IMR-90 (cell line): ENCODE measurements at regions not wholly inside any gene's neighbourhood (a gene's known extent, or its start where the extent isn't known, plus 50 kb on each side); places are given as distances from the start of the nearest gene placed in this dataset.

Experiments used
- ATAC-seq: fragments of 200-7000 bp; cut with Tn5 transposase; 2 replicates; pipeline ENCODE4 v1.9.1; 2020; ENCODE audit warnings: low read depth, mild to moderate bottlenecking, moderate library complexity
- BruUV-seq: library from RNA; stranded (reverse); fragments of 400-500 nt; replicated peaks from 2 replicates; lab custom pipeline; 2021; lab: Mats Ljungman, UMichigan
- CTCF ChIA-PET: fragments of 300-600 bp; formaldehyde crosslinking; extraction: SDS; loops from one replicate; lab custom pipeline; 2021; ENCODE audit warnings: antibody characterized with exemption; lab: Yijun Ruan, JAX
- POLR2A ChIA-PET: fragments of 300-600 bp; sonication (Branson Sonifier 250); formaldehyde crosslinking; loops from one replicate; lab custom pipeline; 2022; ENCODE audit warnings: antibody characterized with exemption; ENCODE audit not compliant: unreplicated experiment; lab: Charles Lee
- DNase-seq: peaks from one replicate; pipeline ENCODE4 v3.0.0; 2013
- H2AFZ ChIP-seq: replicated peaks from 2 replicates; pipeline ENCODE3; 2013; ENCODE audit warnings: low read length, mild to moderate bottlenecking; ENCODE audit not compliant: poor library complexity
- H2AK5ac ChIP-seq: 2 replicates; pipeline ENCODE4 v1.6.1; 2013; ENCODE audit warnings: low read depth, low read length, inconsistent platforms
- H2AK9ac ChIP-seq: replicated peaks from 2 replicates; pipeline ENCODE3; 2013; ENCODE audit warnings: mild to moderate bottlenecking, low read depth, low read length, moderate library complexity; ENCODE audit not compliant: poor library complexity
- H2BK120ac ChIP-seq: 2 replicates; pipeline ENCODE4 v1.6.1; 2013; ENCODE audit warnings: low read depth, low read length, inconsistent platforms
- H2BK15ac ChIP-seq: 3 replicates; pipeline ENCODE4 v1.6.1; 2013; ENCODE audit warnings: low read depth, low read length, inconsistent platforms
- H2BK20ac ChIP-seq: 2 replicates; pipeline ENCODE4 v1.6.1; 2013; ENCODE audit warnings: low read depth, mild to moderate bottlenecking, inconsistent platforms, low read length, moderate library complexity
- H2BK5ac ChIP-seq: 2 replicates; pipeline ENCODE4 v1.6.1; 2013; ENCODE audit warnings: mild to moderate bottlenecking, low read depth, low read length, inconsistent platforms; ENCODE audit not compliant: poor library complexity, severe bottlenecking
- H3K14ac ChIP-seq: replicated peaks from 2 replicates; pipeline ENCODE4 v1.6.1; 2013; ENCODE audit warnings: low read depth, low read length, inconsistent platforms
- H3K18ac ChIP-seq: 2 replicates; pipeline ENCODE4 v1.6.1; 2013; ENCODE audit warnings: low read depth, low read length, control low read depth
- H3K23ac ChIP-seq: 2 replicates; pipeline ENCODE4 v1.6.1; 2013; ENCODE audit warnings: low read depth, low read length, inconsistent platforms
- H3K27ac ChIP-seq: 2 replicates; pipeline ENCODE4 v1.5.1; 2013; ENCODE audit warnings: mild to moderate bottlenecking, control low read depth, low read length; ENCODE audit not compliant: insufficient read depth
- H3K27me3 ChIP-seq: 2 replicates; pipeline ENCODE4 v1.6.1; 2013; ENCODE audit warnings: low read length; ENCODE audit not compliant: control insufficient read depth, insufficient read depth
- H3K36me3 ChIP-seq: 2 replicates; pipeline ENCODE4 v1.6.1; 2013; ENCODE audit warnings: low read length, mixed read lengths; ENCODE audit not compliant: control insufficient read depth, insufficient read depth
- H3K4ac ChIP-seq: 2 replicates; pipeline ENCODE4 v1.6.1; 2013; ENCODE audit warnings: low read depth, low read length, inconsistent platforms
- H3K4me1 ChIP-seq: 2 replicates; pipeline ENCODE4 v1.6.1; 2013; ENCODE audit warnings: low read length, mixed read lengths; ENCODE audit not compliant: control insufficient read depth, insufficient read depth
- H3K4me2 ChIP-seq: 2 replicates; pipeline ENCODE4 v1.6.1; 2013; ENCODE audit warnings: low read depth, mild to moderate bottlenecking, control low read depth, low read length, moderate library complexity
- H3K4me3 ChIP-seq: 2 replicates; pipeline ENCODE4 v1.5.1; 2013; ENCODE audit warnings: low read depth, mild to moderate bottlenecking, control low read depth, low read length, moderate library complexity; ENCODE audit not compliant: insufficient read depth
- H3K56ac ChIP-seq: 2 replicates; pipeline ENCODE4 v1.6.1; 2013; ENCODE audit warnings: low read length, inconsistent platforms; ENCODE audit not compliant: insufficient read depth; ENCODE audit errors: extremely low read depth
- H3K79me1 ChIP-seq, 2 experiments: 2 replicates each; pipeline ENCODE4 v1.6.1; 2013; ENCODE audit warnings: low read length in 2 of 2, inconsistent platforms in 1 of 2, low read depth in 1 of 2
- H3K9ac ChIP-seq: 2 replicates; pipeline ENCODE4 v1.6.1; 2013; ENCODE audit warnings: low read depth, low read length, control low read depth
- H3K9me1 ChIP-seq: 2 replicates; pipeline ENCODE4 v1.6.1; 2013; ENCODE audit warnings: low read length, inconsistent platforms; ENCODE audit not compliant: insufficient read depth
- H3K9me3 ChIP-seq: 2 replicates; pipeline ENCODE4 v1.6.1; 2013; ENCODE audit warnings: low read length; ENCODE audit not compliant: control insufficient read depth, insufficient read depth
- H4K20me1 ChIP-seq: 2 replicates; pipeline ENCODE4 v1.6.1; 2013; ENCODE audit warnings: low read length, inconsistent platforms; ENCODE audit not compliant: insufficient read depth
- H4K5ac ChIP-seq: 2 replicates; pipeline ENCODE4 v1.6.1; 2013; ENCODE audit warnings: mild to moderate bottlenecking, low read depth, low read length, control low read depth
- H4K8ac ChIP-seq, 2 experiments: 2 replicates each; pipeline ENCODE4 v1.6.1; 2013; ENCODE audit warnings: low read depth in 2 of 2, low read length in 2 of 2, control low read depth in 1 of 2, inconsistent platforms in 1 of 2
- H4K91ac ChIP-seq: 2 replicates; pipeline ENCODE4 v1.6.1; 2013; ENCODE audit warnings: low read depth, low read length, inconsistent platforms; ENCODE audit not compliant: insufficient read depth
- CEBPB ChIP-seq: IDR thresholded peaks from 2 replicates; pipeline ENCODE4 v1.6.1; 2012; ENCODE audit warnings: low read depth, low read length, improper control_type of control experiment
- RCOR1 ChIP-seq: IDR thresholded peaks from 2 replicates; pipeline ENCODE4 v1.6.1; 2012; ENCODE audit warnings: mild to moderate bottlenecking, low read length, improper control_type of control experiment; ENCODE audit not compliant: insufficient replicate concordance
- RFX5 ChIP-seq: IDR thresholded peaks from 2 replicates; pipeline ENCODE4 v1.8.0; 2012; ENCODE audit warnings: low read depth, mild to moderate bottlenecking, low read length, moderate library complexity
- WGBS, 2 experiments: methylation state at CpG; one replicate each; pipeline versions ENCODE4 v1.1.5 to v1.1.7; 2013; ENCODE audit warnings: missing lambda C conversion rate in 2 of 2; ENCODE audit not compliant: insufficient read length in 1 of 2; ENCODE audit errors: extremely low coverage in 2 of 2; 5-methylcytosine and 5-hydroxymethylcytosine counted together
- dilution Hi-C: fragments of 300-500 bp; cut with HindIII; formaldehyde crosslinking; loops from one replicate; pipeline ENCODE4 v1.14.3; 2018; ENCODE audit warnings: low sequenced_read_pairs; ENCODE audit not compliant: unreplicated experiment
- in situ Hi-C: fragments of 300-500 bp; cut with MboI; formaldehyde crosslinking; loops from 3 replicates; pipeline ENCODE4 v1.14.3; 2019; ENCODE audit warnings: low sequenced_read_pairs, inconsistent platforms, mixed read lengths
- intact Hi-C: fragments of 100-400 bp; cut with micrococcal nuclease; formaldehyde crosslinking; loops from 2 replicates; pipeline ENCODE4 v1.10.0; 2022
- TF ChIP-seq, protein P1 (sequence below): fragments of 150-350 bp; IDR thresholded peaks from 2 replicates; pipeline ENCODE4 v1.6.1; 2017; ENCODE audit warnings: mild to moderate bottlenecking, antibody characterized with exemption, low read length, low read depth
- TF ChIP-seq, protein P2 (sequence below): conservative IDR thresholded peaks from 2 replicates; pipeline ENCODE4 v1.5.1; 2012; ENCODE audit warnings: mild to moderate bottlenecking, low read depth, low read length, improper control_type of control experiment

DNA sequence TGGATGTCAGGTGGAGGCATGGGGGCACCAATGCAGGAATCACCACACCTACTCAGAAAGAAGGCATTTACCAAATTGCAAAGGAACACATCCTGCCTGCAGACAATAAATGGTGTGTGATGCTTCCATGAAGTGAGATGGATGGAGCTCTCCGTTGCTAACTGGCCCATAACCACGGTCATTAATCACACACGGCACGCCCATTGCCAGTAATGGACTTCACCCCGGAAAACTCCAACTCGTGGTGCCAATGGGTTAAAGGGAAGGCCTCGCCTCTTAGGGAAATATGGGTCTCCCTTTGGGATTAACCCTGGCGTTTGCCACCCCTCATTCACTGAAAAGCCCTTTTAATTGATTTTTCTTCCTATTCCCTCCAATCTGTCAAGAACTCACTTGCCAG lies 443.1 kb upstream of the DAB1 start:
- no TSS peak for BruUV-seq
- H2AK5ac ChIP-seq, result no peak overlapping the region
- no peak overlapping the region for H2AK9ac ChIP-seq
- dilution Hi-C loops, result no loop called here
- H3K56ac ChIP-seq, result no peak overlapping the region
- H3K36me3 ChIP-seq, result no peaks in the 10 kb centered on the region
- H3K4me1 ChIP-seq, result no peaks in the 10 kb centered on the region
- H2BK120ac ChIP-seq, result no peak overlapping the region
- no peak overlapping the region for H3K18ac ChIP-seq
- H4K8ac ChIP-seq, result no peak overlapping the region
- no peaks in the 10 kb centered on the region for H3K9me1 ChIP-seq
- H3K4ac ChIP-seq, result no peak overlapping the region
- H3K23ac ChIP-seq, result no peak overlapping the region
- ChIA-PET POLR2A (no interaction called here), CTCF (no interaction called here)
- no peak overlapping the region for H2BK15ac ChIP-seq
- ATAC-seq (no peak), DNase-seq (no peak)
- H3K27me3 ChIP-seq, result no peaks in the 10 kb centered on the region
- in situ Hi-C loops, result no loop called here
- H3K4me3 ChIP-seq, result no peak overlapping the region
- intact Hi-C loops, result no loop called here
- H3K27ac ChIP-seq, result no peak overlapping the region
- no peaks in the 10 kb centered on the region for H3K79me1 ChIP-seq
- WGBS, 2 experiments, result 82% methylated on average over 3 of the region's 8 CpGs; no CpG with 5 or more reads in 1 of the 2 experiments
- no peak overlapping the region for H2BK5ac ChIP-seq
- H4K20me1 ChIP-seq, result no peaks in the 10 kb centered on the region
- no peak overlapping the region for H3K4me2 ChIP-seq
- no peak overlapping the region for H3K9ac ChIP-seq
- TF ChIP-seq RFX5 (no peak), CEBPB (no peak), RCOR1 (no peak)
- TF ChIP-seq, protein P1, sequence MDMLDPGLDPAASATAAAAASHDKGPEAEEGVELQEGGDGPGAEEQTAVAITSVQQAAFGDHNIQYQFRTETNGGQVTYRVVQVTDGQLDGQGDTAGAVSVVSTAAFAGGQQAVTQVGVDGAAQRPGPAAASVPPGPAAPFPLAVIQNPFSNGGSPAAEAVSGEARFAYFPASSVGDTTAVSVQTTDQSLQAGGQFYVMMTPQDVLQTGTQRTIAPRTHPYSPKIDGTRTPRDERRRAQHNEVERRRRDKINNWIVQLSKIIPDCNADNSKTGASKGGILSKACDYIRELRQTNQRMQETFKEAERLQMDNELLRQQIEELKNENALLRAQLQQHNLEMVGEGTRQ, result no peak
- TF ChIP-seq, protein P2, sequence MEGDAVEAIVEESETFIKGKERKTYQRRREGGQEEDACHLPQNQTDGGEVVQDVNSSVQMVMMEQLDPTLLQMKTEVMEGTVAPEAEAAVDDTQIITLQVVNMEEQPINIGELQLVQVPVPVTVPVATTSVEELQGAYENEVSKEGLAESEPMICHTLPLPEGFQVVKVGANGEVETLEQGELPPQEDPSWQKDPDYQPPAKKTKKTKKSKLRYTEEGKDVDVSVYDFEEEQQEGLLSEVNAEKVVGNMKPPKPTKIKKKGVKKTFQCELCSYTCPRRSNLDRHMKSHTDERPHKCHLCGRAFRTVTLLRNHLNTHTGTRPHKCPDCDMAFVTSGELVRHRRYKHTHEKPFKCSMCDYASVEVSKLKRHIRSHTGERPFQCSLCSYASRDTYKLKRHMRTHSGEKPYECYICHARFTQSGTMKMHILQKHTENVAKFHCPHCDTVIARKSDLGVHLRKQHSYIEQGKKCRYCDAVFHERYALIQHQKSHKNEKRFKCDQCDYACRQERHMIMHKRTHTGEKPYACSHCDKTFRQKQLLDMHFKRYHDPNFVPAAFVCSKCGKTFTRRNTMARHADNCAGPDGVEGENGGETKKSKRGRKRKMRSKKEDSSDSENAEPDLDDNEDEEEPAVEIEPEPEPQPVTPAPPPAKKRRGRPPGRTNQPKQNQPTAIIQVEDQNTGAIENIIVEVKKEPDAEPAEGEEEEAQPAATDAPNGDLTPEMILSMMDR, result no peak
- H4K91ac ChIP-seq, result no peak overlapping the region
- H4K5ac ChIP-seq, result no peak overlapping the region
- H3K14ac ChIP-seq, result no peak overlapping the region
- H2AFZ ChIP-seq, result no peak overlapping the region
- H3K9me3 ChIP-seq, result no peaks in the 10 kb centered on the region
- H2BK20ac ChIP-seq, result no peak overlapping the region
